Naive thymus-derived CD4-positive, alpha-beta T cell (primary cell): ENCODE measurements at regions not wholly inside any gene's neighbourhood (a gene's known extent, or its start where the extent isn't known, plus 50 kb on each side); places are given as distances from the start of the nearest gene placed in this dataset.
A peak's percentile ranks its signal among the peaks of the same experiment; 100 is the strongest.

Experiments used
- ATAC-seq: fragments of 150-1000 bp; cut with Tn5 transposase; 2 replicates; pipeline ENCODE4 v1.10.0; 2021; ENCODE audit warnings: mild to moderate bottlenecking, moderate library complexity
- CTCF ChIA-PET: fragments of 350-600 bp; sonication (Branson Sonifier 250); formaldehyde crosslinking; loops from one replicate; lab custom pipeline; 2021; ENCODE audit warnings: antibody characterized with exemption; lab: Charles Lee
- POLR2A ChIA-PET: fragments of 350-600 bp; sonication (Branson Sonifier 250); formaldehyde crosslinking; loops from one replicate; lab custom pipeline; 2021; ENCODE audit warnings: antibody characterized with exemption, inconsistent platforms; lab: Charles Lee
- DNase-seq, 9 donors: peaks; one replicate each; pipeline versions ENCODE4 v3.0.0 to v3.0.0-alpha.2; 2020 to 2022; ENCODE audit warnings: mixed read lengths in 1 of 9
- H3K27ac ChIP-seq: one replicate; pipeline ENCODE4 v1.7.0; 2013; ENCODE audit warnings: mild to moderate bottlenecking, low read depth, low read length, moderate library complexity
- H3K27me3 ChIP-seq, 2 donors: one replicate each; pipeline ENCODE4 v1.7.0; 2013; ENCODE audit warnings: low read length in 2 of 2, mild to moderate bottlenecking in 2 of 2, moderate library complexity in 2 of 2; ENCODE audit not compliant: control insufficient read depth in 2 of 2, insufficient read depth in 2 of 2
- H3K36me3 ChIP-seq, 3 experiments: 1 replicate in 2 of 3; 2 replicates in 1 of 3; pipeline ENCODE4 v1.7.0; 2013; ENCODE audit warnings: low read length in 3 of 3, mild to moderate bottlenecking in 3 of 3, moderate library complexity in 1 of 3; ENCODE audit not compliant: insufficient read depth in 3 of 3, control insufficient read depth in 2 of 3
- H3K4me1 ChIP-seq, 2 donors: one replicate each; pipeline ENCODE4 v1.7.0; 2013; ENCODE audit warnings: low read length in 2 of 2, mild to moderate bottlenecking in 2 of 2, moderate library complexity in 1 of 2; ENCODE audit not compliant: control insufficient read depth in 2 of 2, insufficient read depth in 2 of 2
- H3K4me3 ChIP-seq: 2 replicates; pipeline ENCODE4 v1.7.0; 2013; ENCODE audit warnings: mild to moderate bottlenecking, low read length
- H3K9me3 ChIP-seq, 3 experiments: 1 replicate in 2 of 3; 2 replicates in 1 of 3; pipeline ENCODE4 v1.7.0; 2013; ENCODE audit warnings: low read length in 3 of 3; ENCODE audit not compliant: control insufficient read depth in 2 of 3
- H3K27ac Mint-ChIP-seq, 9 donors: one replicate each; pipeline ENCODE4 v1.8.0; 2020 to 2022; ENCODE audit warnings: mixed read lengths in 9 of 9, mild to moderate bottlenecking in 8 of 9, moderate library complexity in 5 of 9, inconsistent platforms in 2 of 9
- H3K27me3 Mint-ChIP-seq, 5 donors: one replicate each; pipeline ENCODE4 v1.8.0; 2021 to 2022; ENCODE audit warnings: mixed read lengths in 5 of 5, mild to moderate bottlenecking in 1 of 5
- H3K36me3 Mint-ChIP-seq, 5 donors: one replicate each; pipeline ENCODE4 v1.8.0; 2020 to 2022; ENCODE audit warnings: mixed read lengths in 5 of 5, mild to moderate bottlenecking in 3 of 5, inconsistent platforms in 1 of 5
- H3K4me1 Mint-ChIP-seq, 7 donors: one replicate each; pipeline ENCODE4 v1.8.0; 2020 to 2022; ENCODE audit warnings: mixed read lengths in 7 of 7, mild to moderate bottlenecking in 3 of 7, inconsistent platforms in 1 of 7
- H3K4me3 Mint-ChIP-seq, 10 donors: one replicate each; pipeline ENCODE4 v1.8.0; 2020 to 2022; ENCODE audit warnings: mild to moderate bottlenecking in 10 of 10, mixed read lengths in 10 of 10, moderate library complexity in 6 of 10, inconsistent platforms in 2 of 10
- H3K9me3 Mint-ChIP-seq, 11 donors: one replicate each; pipeline ENCODE4 v1.8.0; 2020 to 2022; ENCODE audit warnings: mixed read lengths in 11 of 11, mild to moderate bottlenecking in 4 of 11, inconsistent platforms in 1 of 11, moderate library complexity in 1 of 11
- intact Hi-C, 2 donors: fragments of 100-400 bp; cut with micrococcal nuclease; formaldehyde crosslinking; loops; one replicate each; pipeline ENCODE4 v1.15.1; 2023

GRCh38 chr6:137423451-137424168 lies 70.6 kb downstream of the OLIG3 start:
- intact Hi-C loops = no loop called here

GRCh38 chr6:137417396-137417795 lies 76.8 kb downstream of the OLIG3 start:
- no peaks in the 10 kb centered on the region for H3K27me3 ChIP-seq
- peaks cover 0 to 10% of the 10 kb centered on the region in 2 donors for H3K4me1 ChIP-seq
- H3K9me3 ChIP-seq = no peaks in the 10 kb centered on the region
- intact Hi-C loops = loop anchor here (5.0 kb wide), 3 partner anchors 155 to 340 kb away; no protein-coding TSS in a partner anchor
- CTCF ChIA-PET = interaction anchor here (0.6 to 6.4 kb wide), 7 partner anchors 47 to 130 kb away, joined by 3 to 109 read pairs (median 3); no protein-coding TSS in a partner anchor
- Mint-ChIP-seq H3K4me1 (peaks cover 7 to 13% (median 12%) of the 10 kb centered on the region in 7 donors), H3K36me3 (no peaks in the 10 kb centered on the region), H3K27me3 (peaks cover 0 to 27% (median 0%) of the 10 kb centered on the region in 5 donors), H3K9me3 (no peaks in the 10 kb centered on the region), H3K4me3 (no peak overlapping the region), H3K27ac (peak overlapping the region in 1 of 9 donors; percentile 20)
- no peak overlapping the region for H3K4me3 ChIP-seq
- no peak overlapping the region for H3K27ac ChIP-seq
- DNase-seq = no peak
- no peaks in the 10 kb centered on the region for H3K36me3 ChIP-seq
- POLR2A ChIA-PET = interaction anchor here (0.5 to 3.3 kb wide), 3 partner anchors 10 to 75 kb away, joined by 3 to 26 read pairs (median 3); no protein-coding TSS in a partner anchor
- no peak for ATAC-seq

More at GRCh38 chr6:137423451-137424168, 70.6 kb downstream of the OLIG3 start:
- Mint-ChIP-seq H3K4me3 (peak overlapping the region in 3 of 10 donors; percentile 36 to 52 (median 46)), H3K36me3 (no peaks in the 10 kb centered on the region), H3K27me3 (peaks cover 0 to 4% (median 0%) of the 10 kb centered on the region in 5 donors), H3K4me1 (peaks cover 8 to 32% (median 25%) of the 10 kb centered on the region in 7 donors), H3K27ac (peak overlapping the region in 3 of 9 donors; percentile 17 to 57 (median 31)), H3K9me3 (peaks cover 0 to 1% (median 0%) of the 10 kb centered on the region in 11 donors)
- Histone ChIP-seq H3K9me3 (no peaks in the 10 kb centered on the region), H3K27ac (no peak overlapping the region), H3K4me1 (peaks cover 0 to 12% of the 10 kb centered on the region in 2 donors), H3K36me3 (no peaks in the 10 kb centered on the region), H3K4me3 (no peak overlapping the region), H3K27me3 (no peaks in the 10 kb centered on the region)
- POLR2A ChIA-PET = no interaction called here
- CTCF ChIA-PET = interaction anchor here (0.6 to 1.8 kb wide), 3 partner anchors 82 to 115 kb away, joined by 3 to 9 read pairs (median 3); no protein-coding TSS in a partner anchor
- no peak for ATAC-seq
- no peak for DNase-seq

GRCh38 chr6:137416376-137417109 lies 77.7 kb downstream of the OLIG3 start:
- H3K27ac Mint-ChIP-seq = peak overlapping the region in 1 of 9 donors; percentile 82
- Histone ChIP-seq H3K27ac (no peak overlapping the region), H3K4me3 (no peak overlapping the region), H3K36me3 (no peaks in the 10 kb centered on the region), H3K27me3 (peaks cover 0 to 4% of the 10 kb centered on the region in 2 donors), H3K4me1 (peaks cover 0 to 10% of the 10 kb centered on the region in 2 donors), H3K9me3 (no peaks in the 10 kb centered on the region)
- H3K9me3 Mint-ChIP-seq = no peaks in the 10 kb centered on the region
- CTCF ChIA-PET = interaction anchor here (0.7 to 6.4 kb wide), 11 partner anchors 10 to 225 kb away, joined by 3 to 109 read pairs (median 5); no protein-coding TSS in a partner anchor
- peaks cover 0 to 32% (median 0%) of the 10 kb centered on the region in 5 donors for H3K27me3 Mint-ChIP-seq
- DNase-seq = no peak
- intact Hi-C loops = loop anchor here (5.0 kb wide), 3 partner anchors 156 to 339 kb away; no protein-coding TSS in a partner anchor
- POLR2A ChIA-PET = interaction anchor here (0.8 to 3.3 kb wide), 3 partner anchors 9 to 74 kb away, joined by 3 to 26 read pairs (median 3); no protein-coding TSS in a partner anchor
- ATAC-seq = no peak
- H3K36me3 Mint-ChIP-seq = no peaks in the 10 kb centered on the region
- peak overlapping the region in 2 of 10 donors; percentile 4 to 90 for H3K4me3 Mint-ChIP-seq
- H3K4me1 Mint-ChIP-seq = peaks cover 7 to 13% (median 12%) of the 10 kb centered on the region in 7 donors

GRCh38 chr6:137415834-137416190 lies 78.4 kb downstream of the OLIG3 start:
- Mint-ChIP-seq H3K27me3 (peaks cover 0 to 36% (median 0%) of the 10 kb centered on the region in 5 donors), H3K4me3 (peak overlapping the region; percentile 77 to 90 (median 86)), H3K9me3 (no peaks in the 10 kb centered on the region), H3K36me3 (no peaks in the 10 kb centered on the region), H3K27ac (peak overlapping the region; percentile 16 to 82 (median 76)), H3K4me1 (peaks cover 7 to 13% (median 12%) of the 10 kb centered on the region in 7 donors)
- peak overlapping the region; percentile 62 for H3K4me3 ChIP-seq
- ATAC-seq (no peak), DNase-seq (no peak)
- H3K9me3 ChIP-seq = no peaks in the 10 kb centered on the region
- H3K27ac ChIP-seq = peak overlapping the region; percentile 37
- CTCF ChIA-PET = interaction anchor here (0.7 to 6.4 kb wide), 18 partner anchors 9 to 226 kb away, joined by 3 to 109 read pairs (median 5); no protein-coding TSS in a partner anchor
- intact Hi-C loops = loop anchor here (1.0 to 5.0 kb wide), 14 partner anchors 16 to 340 kb away; no protein-coding TSS in a partner anchor
- POLR2A ChIA-PET = interaction anchor here (0.9 to 3.3 kb wide), 4 partner anchors 11 to 73 kb away, joined by 3 to 26 read pairs (median 4); no protein-coding TSS in a partner anchor
- peaks cover 0 to 10% of the 10 kb centered on the region in 2 donors for H3K4me1 ChIP-seq
- peaks cover 0 to 4% of the 10 kb centered on the region in 2 donors for H3K27me3 ChIP-seq
- H3K36me3 ChIP-seq = no peaks in the 10 kb centered on the region

GRCh38 chr6:137415127-137415833 lies 78.9 kb downstream of the OLIG3 start:
- Histone ChIP-seq H3K4me3 (peak overlapping the region; percentile 62), H3K36me3 (no peaks in the 10 kb centered on the region), H3K9me3 (no peaks in the 10 kb centered on the region), H3K27me3 (peaks cover 0 to 4% of the 10 kb centered on the region in 2 donors), H3K27ac (peak overlapping the region; percentile 37), H3K4me1 (peaks cover 0 to 10% of the 10 kb centered on the region in 2 donors)
- DNase-seq (peak; percentile 35 to 71 (median 64)), ATAC-seq (peak; percentile 95)
- POLR2A ChIA-PET = interaction anchor here (0.7 to 3.3 kb wide), 6 partner anchors 11 to 73 kb away, joined by 3 to 26 read pairs (median 4); no protein-coding TSS in a partner anchor
- Mint-ChIP-seq H3K9me3 (no peaks in the 10 kb centered on the region), H3K4me1 (peaks cover 7 to 13% (median 12%) of the 10 kb centered on the region in 7 donors), H3K4me3 (peak overlapping the region; percentile 77 to 90 (median 86)), H3K36me3 (no peaks in the 10 kb centered on the region), H3K27me3 (peaks cover 0 to 37% (median 0%) of the 10 kb centered on the region in 5 donors), H3K27ac (peak overlapping the region; percentile 16 to 82 (median 76))
- CTCF ChIA-PET = interaction anchor here (0.6 to 6.4 kb wide), 18 partner anchors 9 to 226 kb away, joined by 3 to 109 read pairs (median 5); no protein-coding TSS in a partner anchor
- intact Hi-C loops = loop anchor here (1.0 to 5.0 kb wide), 14 partner anchors 15 to 339 kb away; no protein-coding TSS in a partner anchor
